Upper lobe of left lung (tissue), 6 donors: ENCODE measurements at regions not wholly inside any gene's neighbourhood (a gene's known extent, or its start where the extent isn't known, plus 50 kb on each side); places are given as distances from the start of the nearest gene placed in this dataset.
"Not testable (repeated sequence)": the region's sequence is repeated elsewhere in the genome, so short reads cannot be mapped to it uniquely, and the experiment has no call there.

Experiments used
- ATAC-seq, 2 donors: fragments of 200-7000 bp; cut with Tn5 transposase; one replicate each; pipeline ENCODE4 v1.9.1; 2022; ENCODE audit warnings: mild to moderate bottlenecking in 2 of 2, moderate library complexity in 2 of 2; ENCODE audit not compliant: low FRiP score in 2 of 2
- DNase-seq, 2 donors: peaks; one replicate each; pipeline ENCODE4 v3.0.0-alpha.2; 2019 to 2020
- H3K27ac ChIP-seq, 4 donors: fragments of 200-600 bp; sonication (generic); one replicate each; pipeline ENCODE4 v1.5.1; 2016 to 2019
- H3K27me3 ChIP-seq, 4 donors: fragments of 200-600 bp; sonication (generic); one replicate each; pipeline ENCODE4 v1.5.1; 2017 to 2019
- H3K36me3 ChIP-seq, 4 donors: fragments of 200-600 bp; sonication (generic); one replicate each; pipeline ENCODE4 v1.5.1; 2016 to 2019
- H3K4me1 ChIP-seq, 4 donors: fragments of 200-600 bp; sonication (generic); one replicate each; pipeline ENCODE4 v1.5.1; 2018 to 2019
- H3K4me3 ChIP-seq, 4 donors: fragments of 200-600 bp; sonication (generic); one replicate each; pipeline ENCODE4 v1.5.1; 2017 to 2019; ENCODE audit warnings: mild to moderate bottlenecking in 2 of 4, moderate library complexity in 1 of 4
- H3K9me3 ChIP-seq, 4 donors: fragments of 200-600 bp; sonication (generic); one replicate each; pipeline ENCODE4 v1.5.1; 2018 to 2019
- EP300 ChIP-seq, 4 donors: sonication (generic); formaldehyde crosslinking; IDR thresholded peaks; one replicate each; pipeline ENCODE4 v1.5.1; 2017; ENCODE audit warnings: antibody characterized with exemption in 4 of 4, control low read depth in 2 of 4
- POLR2A ChIP-seq, 4 donors: fragments of 450-650 bp; IDR thresholded peaks; one replicate each; pipeline ENCODE4 v1.5.1; 2016 to 2017; ENCODE audit warnings: antibody characterized with exemption in 4 of 4, mild to moderate bottlenecking in 2 of 4
- POLR2AphosphoS5 ChIP-seq, 2 donors: sonication (generic); formaldehyde crosslinking; IDR thresholded peaks; one replicate each; pipeline ENCODE4 v1.5.1; 2017; ENCODE audit warnings: antibody characterized with exemption in 2 of 2
- WGBS, 2 donors: methylation state at CpG; one replicate each; pipeline ENCODE4 v1.1.5; 2017 to 2018; 5-methylcytosine and 5-hydroxymethylcytosine counted together
- TF ChIP-seq, protein P1 (sequence below), 6 experiments: fragments of 450-650 bp in 4 of 6; fragments of 200-600 bp in 2 of 6; sonication (generic) in 2 of 6; IDR thresholded peaks; one replicate each; pipeline ENCODE4 v1.5.1; 2016 to 2019; ENCODE audit warnings: antibody characterized with exemption in 6 of 6
- donor health status: DM: no; HTN: no; CAD: no; lungs with moderate emphysema.
- donor health status: DM: no; HTN: yes; CAD: no; lungs with severe emphysema.

- TF ChIP-seq EP300 (IDR thresholded peaks at IDR 0.05) (no peak), POLR2A (IDR thresholded peaks at IDR 0.05) (no peak), POLR2AphosphoS5 (IDR thresholded peaks at IDR 0.05) (no peak)
- TF ChIP-seq, protein P1, sequence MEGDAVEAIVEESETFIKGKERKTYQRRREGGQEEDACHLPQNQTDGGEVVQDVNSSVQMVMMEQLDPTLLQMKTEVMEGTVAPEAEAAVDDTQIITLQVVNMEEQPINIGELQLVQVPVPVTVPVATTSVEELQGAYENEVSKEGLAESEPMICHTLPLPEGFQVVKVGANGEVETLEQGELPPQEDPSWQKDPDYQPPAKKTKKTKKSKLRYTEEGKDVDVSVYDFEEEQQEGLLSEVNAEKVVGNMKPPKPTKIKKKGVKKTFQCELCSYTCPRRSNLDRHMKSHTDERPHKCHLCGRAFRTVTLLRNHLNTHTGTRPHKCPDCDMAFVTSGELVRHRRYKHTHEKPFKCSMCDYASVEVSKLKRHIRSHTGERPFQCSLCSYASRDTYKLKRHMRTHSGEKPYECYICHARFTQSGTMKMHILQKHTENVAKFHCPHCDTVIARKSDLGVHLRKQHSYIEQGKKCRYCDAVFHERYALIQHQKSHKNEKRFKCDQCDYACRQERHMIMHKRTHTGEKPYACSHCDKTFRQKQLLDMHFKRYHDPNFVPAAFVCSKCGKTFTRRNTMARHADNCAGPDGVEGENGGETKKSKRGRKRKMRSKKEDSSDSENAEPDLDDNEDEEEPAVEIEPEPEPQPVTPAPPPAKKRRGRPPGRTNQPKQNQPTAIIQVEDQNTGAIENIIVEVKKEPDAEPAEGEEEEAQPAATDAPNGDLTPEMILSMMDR (IDR thresholded peaks at IDR 0.05): no peak
- WGBS, 2 donors: 87 to 92% methylated on average over 3 of the region's 3 CpGs
- Histone ChIP-seq H3K36me3 (no peaks in the 10 kb centered on the region), H3K9me3 (no peaks in the 10 kb centered on the region), H3K27ac (no peak overlapping the region), H3K4me3 (no peak overlapping the region), H3K27me3 (no peaks in the 10 kb centered on the region), H3K4me1 (peaks cover 0 to 2% (median 0%) of the 10 kb centered on the region in 4 donors)
- no peak for DNase-seq
- ATAC-seq: no peak
Measured at GRCh38 chr12:127830730-127831129, 436.2 kb upstream of the TMEM132C start.

- Histone ChIP-seq H3K9me3 (no peaks in the 10 kb centered on the region), H3K27ac (no peak overlapping the region), H3K4me3 (no peak overlapping the region), H3K36me3 (no peaks in the 10 kb centered on the region), H3K4me1 (peaks cover 0 to 2% (median 0%) of the 10 kb centered on the region in 4 donors), H3K27me3 (no peaks in the 10 kb centered on the region)
- 88 to 100% methylated on average over 3 of the region's 3 CpGs for WGBS, 2 donors
- no peak for DNase-seq
- no peak for TF ChIP-seq POLR2AphosphoS5 (IDR thresholded peaks at IDR 0.05)
- no peak for TF ChIP-seq EP300 (IDR thresholded peaks at IDR 0.05)
- TF ChIP-seq, protein P1 (IDR thresholded peaks at IDR 0.05): no peak
- TF ChIP-seq POLR2A (IDR thresholded peaks at IDR 0.05): no peak
- ATAC-seq: no peak
Measured at GRCh38 chr12:127832172-127832571, 434.8 kb upstream of the TMEM132C start.

DNA sequence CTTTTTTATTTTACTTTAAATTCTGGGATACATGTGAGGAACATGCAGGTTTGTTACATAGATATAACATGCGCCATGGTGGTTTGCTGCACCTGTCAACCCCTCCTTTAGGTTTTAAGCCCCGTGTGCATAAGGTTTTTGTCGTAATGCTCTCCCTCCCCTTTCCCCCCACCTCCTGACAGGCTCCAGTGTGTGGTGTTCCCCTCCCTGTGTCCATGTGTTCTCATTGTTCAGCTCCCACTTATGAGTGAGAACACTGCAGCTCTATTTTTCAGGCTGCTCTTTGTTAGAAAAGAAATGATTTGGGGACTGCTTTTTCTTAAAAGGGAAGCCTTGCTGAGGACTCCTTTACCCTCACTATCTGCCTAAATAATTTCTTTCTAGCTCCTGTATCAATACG lies 430.2 kb upstream of the TMEM132C start:
- not testable (repeated sequence) for ATAC-seq, H3K27ac ChIP-seq, DNase-seq, H3K9me3 ChIP-seq, H3K27me3 ChIP-seq, H3K4me1 ChIP-seq, H3K36me3 ChIP-seq, H3K4me3 ChIP-seq
- 65 to 72% methylated on average over 4 of the region's 4 CpGs for WGBS, 2 donors

DNA sequence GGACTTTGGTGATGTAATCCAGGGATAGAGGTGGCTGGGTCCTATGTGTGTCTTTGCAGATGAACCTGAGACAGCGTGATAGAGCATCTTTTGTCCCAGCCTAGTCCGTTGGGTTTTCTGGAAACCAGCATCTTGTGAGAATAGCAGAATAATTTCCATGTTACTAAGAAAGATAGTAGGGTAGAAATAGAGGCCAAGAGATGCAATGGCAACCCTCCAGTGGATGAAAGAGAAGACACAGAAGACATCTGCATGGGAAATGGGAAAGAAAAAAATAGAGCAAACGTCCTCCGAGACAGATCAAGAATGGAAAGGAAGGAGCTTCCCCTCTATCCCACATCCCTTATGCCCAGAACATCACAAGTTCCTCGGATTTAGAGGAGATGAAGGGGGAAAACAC lies 409.3 kb upstream of the TMEM132C start:
- no peak for ATAC-seq
- no peak overlapping the region for H3K4me3 ChIP-seq
- H3K27me3 ChIP-seq: no peaks in the 10 kb centered on the region
- DNase-seq: no peak
- H3K4me1 ChIP-seq: no peaks in the 10 kb centered on the region
- TF ChIP-seq EP300 (IDR thresholded peaks at IDR 0.05) (no peak), POLR2AphosphoS5 (IDR thresholded peaks at IDR 0.05) (no peak), POLR2A (IDR thresholded peaks at IDR 0.05) (no peak)
- TF ChIP-seq, protein P1 (IDR thresholded peaks at IDR 0.05): no peak
- no peaks in the 10 kb centered on the region for H3K36me3 ChIP-seq
- no peak overlapping the region for H3K27ac ChIP-seq
- 74 to 77% methylated on average over 5 of the region's 5 CpGs for WGBS, 2 donors
- H3K9me3 ChIP-seq: no peaks in the 10 kb centered on the region

DNA sequence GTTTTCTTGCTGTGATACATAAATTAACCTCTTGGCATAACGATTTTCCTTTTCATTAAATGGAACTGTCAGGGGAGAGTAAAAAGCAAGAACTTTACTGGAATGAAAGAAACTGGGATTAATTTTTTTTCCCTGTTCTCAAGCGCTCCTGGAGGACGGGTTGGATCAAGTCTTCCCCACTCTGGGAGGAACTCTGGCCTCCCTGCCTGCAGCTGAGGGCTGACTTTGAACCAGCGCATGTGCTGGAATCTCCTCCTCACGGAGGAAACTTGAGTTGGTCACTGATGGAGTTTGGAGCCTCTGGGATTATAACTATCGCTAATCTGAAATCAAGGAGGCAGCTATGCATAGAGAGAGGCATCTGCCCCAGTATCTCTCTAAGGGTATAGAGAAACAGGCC lies 406.4 kb upstream of the TMEM132C start:
- Histone ChIP-seq H3K27me3 (no peaks in the 10 kb centered on the region), H3K36me3 (no peaks in the 10 kb centered on the region), H3K4me1 (no peaks in the 10 kb centered on the region), H3K9me3 (peaks cover 0 to 2% (median 0%) of the 10 kb centered on the region in 4 donors), H3K4me3 (no peak overlapping the region), H3K27ac (no peak overlapping the region)
- ATAC-seq: no peak
- no peak for DNase-seq
- WGBS, 2 donors: 78 to 79% methylated on average over 6 of the region's 6 CpGs
- TF ChIP-seq EP300 (IDR thresholded peaks at IDR 0.05) (no peak), POLR2AphosphoS5 (IDR thresholded peaks at IDR 0.05) (no peak), POLR2A (IDR thresholded peaks at IDR 0.05) (no peak)
- TF ChIP-seq, protein P1 (IDR thresholded peaks at IDR 0.05): no peak
